H1 (cell line): ENCODE measurements at regions not wholly inside any gene's neighbourhood (a gene's known extent, or its start where the extent isn't known, plus 50 kb on each side); places are given as distances from the start of the nearest gene placed in this dataset.

Experiments
- CTCF ChIA-PET: fragments of 300-600 bp; sonication (Branson Sonifier 250); formaldehyde crosslinking; loops from one replicate; lab custom pipeline; 2021; ENCODE audit not compliant: partially characterized antibody; lab: Charles Lee
- POLR2A ChIA-PET: fragments of 300-600 bp; sonication (Branson Sonifier 250); formaldehyde crosslinking; loops from one replicate; lab custom pipeline; 2021; ENCODE audit warnings: inconsistent platforms; ENCODE audit not compliant: partially characterized antibody; lab: Charles Lee
- DNase-seq, 2 experiments: peaks; one replicate each; pipeline versions ENCODE4 v3.0.0 to v3.0.0-alpha.2; 2010 to 2022; ENCODE audit warnings: low spot score in 2 of 2, low read depth in 1 of 2, mixed read lengths in 1 of 2
- FAIRE-seq: peaks from 2 replicates; lab custom pipeline; 2011; peaks lifted over from hg19 to GRCh38; lab: Jason Lieb, UNC
- H2AFZ ChIP-seq: 2 replicates; pipeline ENCODE4 v1.8.1; 2012; ENCODE audit warnings: low read length, inconsistent platforms
- H2AK5ac ChIP-seq: 2 replicates; pipeline ENCODE4 v1.6.1; 2013; ENCODE audit warnings: low read depth, low read length
- H2BK120ac ChIP-seq: replicated peaks from 2 replicates; pipeline ENCODE3; 2013; ENCODE audit warnings: low read depth, low read length, inconsistent platforms
- H2BK12ac ChIP-seq: 2 replicates; pipeline ENCODE4 v1.6.1; 2013; ENCODE audit warnings: low read depth, low read length
- H2BK15ac ChIP-seq: 2 replicates; pipeline ENCODE4 v1.6.1; 2013; ENCODE audit warnings: low read length
- H2BK20ac ChIP-seq: 2 replicates; pipeline ENCODE4 v1.6.1; 2013; ENCODE audit warnings: low read length
- H2BK5ac ChIP-seq: 2 replicates; pipeline ENCODE4 v1.6.1; 2013; ENCODE audit warnings: low read depth, low read length
- H3K14ac ChIP-seq: 2 replicates; pipeline ENCODE4 v1.6.1; 2013; ENCODE audit warnings: inconsistent platforms; ENCODE audit not compliant: insufficient read length
- H3K18ac ChIP-seq: 2 replicates; pipeline ENCODE4 v1.6.1; 2013; ENCODE audit warnings: low read length; ENCODE audit errors: extremely low read depth
- H3K23ac ChIP-seq: 2 replicates; pipeline ENCODE4 v1.6.1; 2013; ENCODE audit warnings: inconsistent platforms; ENCODE audit not compliant: insufficient read length
- H3K23me2 ChIP-seq: 2 replicates; pipeline ENCODE4 v1.6.1; 2013; ENCODE audit warnings: low read depth, low read length
- H3K27ac ChIP-seq: 2 replicates; pipeline ENCODE4 v1.6.1; 2011; ENCODE audit warnings: low read depth, low read length, inconsistent platforms
- H3K27me3 ChIP-seq, 4 experiments: replicated peaks in 1 of 4; 1 replicate in 1 of 4; 2 replicates in 3 of 4; pipeline versions ENCODE4 v1.6.1 to v1.8.1; 2011 to 2013; ENCODE audit warnings: low read length in 3 of 4, mild to moderate bottlenecking in 3 of 4, inconsistent platforms in 2 of 4, mixed read lengths in 2 of 4, moderate library complexity in 1 of 4; ENCODE audit not compliant: control insufficient read depth in 3 of 4, insufficient read depth in 3 of 4; ENCODE audit errors: extremely low read depth in 1 of 4
- H3K36me3 ChIP-seq, 4 experiments: 2 replicates each; pipeline versions ENCODE4 v1.6.1 to v1.8.1; 2011 to 2013; ENCODE audit warnings: mild to moderate bottlenecking in 4 of 4, low read length in 3 of 4, moderate library complexity in 2 of 4, control low read depth in 1 of 4, inconsistent platforms in 1 of 4; ENCODE audit not compliant: insufficient read depth in 4 of 4, control insufficient read depth in 2 of 4
- H3K4ac ChIP-seq: replicated peaks from 2 replicates; pipeline ENCODE3; 2013; ENCODE audit warnings: low read length, low read depth, mixed read lengths, inconsistent platforms; ENCODE audit not compliant: insufficient read length
- H3K4me1 ChIP-seq, 4 experiments: replicated peaks in 1 of 4; 1 replicate in 1 of 4; 2 replicates in 3 of 4; pipeline versions ENCODE4 v1.6.1 to v1.8.1; 2011 to 2013; ENCODE audit warnings: low read length in 3 of 4, inconsistent platforms in 2 of 4, mixed read lengths in 1 of 4; ENCODE audit not compliant: insufficient read depth in 4 of 4, control insufficient read depth in 3 of 4
- H3K4me2 ChIP-seq, 2 experiments: 2 replicates each; pipeline versions ENCODE4 v1.6.1 to v1.8.1; 2011 to 2013; ENCODE audit warnings: low read depth in 2 of 2, low read length in 2 of 2, control low read depth in 1 of 2, inconsistent platforms in 1 of 2, mild to moderate bottlenecking in 1 of 2; ENCODE audit not compliant: insufficient read depth in 1 of 2
- H3K4me3 ChIP-seq, 4 experiments: fragments of 200-600, 300-600 bp in 1 of 4; sonication (generic), shearing (Covaris generic), sonication (Bioruptor Twin) in 1 of 4; 2 replicates each; pipeline versions ENCODE4 v1.5.1 to v1.8.1; 2011 to 2016; ENCODE audit warnings: low read length in 4 of 4, low read depth in 3 of 4, control low read depth in 2 of 4, inconsistent platforms in 2 of 4, mild to moderate bottlenecking in 2 of 4, mixed read lengths in 1 of 4, moderate library complexity in 1 of 4; ENCODE audit not compliant: insufficient read depth in 2 of 4; ENCODE audit errors: extremely low read depth in 1 of 4
- H3K56ac ChIP-seq: replicated peaks from 2 replicates; pipeline ENCODE3; 2013; ENCODE audit warnings: low read depth, mild to moderate bottlenecking, mixed read lengths, low read length, inconsistent platforms; ENCODE audit not compliant: insufficient read length
- H3K79me1 ChIP-seq: 2 replicates; pipeline ENCODE4 v1.6.1; 2013; ENCODE audit warnings: low read depth, low read length, control low read depth
- H3K79me2 ChIP-seq, 2 experiments: 2 replicates each; pipeline versions ENCODE4 v1.6.1 to v1.8.1; 2012 to 2013; ENCODE audit warnings: low read length in 2 of 2, mild to moderate bottlenecking in 2 of 2, inconsistent platforms in 1 of 2; ENCODE audit not compliant: insufficient read depth in 2 of 2, control insufficient read depth in 1 of 2
- H3K9ac ChIP-seq, 4 experiments: replicated peaks in 1 of 4; 1 replicate in 1 of 4; 2 replicates in 3 of 4; pipeline versions ENCODE4 v1.6.1 to v1.8.1; 2011 to 2013; ENCODE audit warnings: low read depth in 3 of 4, low read length in 3 of 4, control low read depth in 2 of 4, mild to moderate bottlenecking in 2 of 4, moderate library complexity in 2 of 4, inconsistent platforms in 1 of 4; ENCODE audit errors: extremely low read depth in 1 of 4
- H3K9me3 ChIP-seq, 2 experiments: 2 replicates each; pipeline versions ENCODE4 v1.6.1 to v1.8.1; 2012 to 2013; ENCODE audit warnings: mild to moderate bottlenecking in 2 of 2, moderate library complexity in 2 of 2, control low read depth in 1 of 2, inconsistent platforms in 1 of 2, low read depth in 1 of 2, low read length in 1 of 2, mixed read lengths in 1 of 2; ENCODE audit not compliant: insufficient read depth in 2 of 2
- H4K20me1 ChIP-seq, 2 experiments: replicated peaks in 1 of 2; 2 replicates each; pipeline versions ENCODE3 to v1.8.1; 2011 to 2013; ENCODE audit warnings: inconsistent platforms in 2 of 2, low read length in 2 of 2, mild to moderate bottlenecking in 1 of 2; ENCODE audit not compliant: insufficient read depth in 2 of 2, control insufficient read depth in 1 of 2
- H4K5ac ChIP-seq: 2 replicates; pipeline ENCODE4 v1.6.1; 2013; ENCODE audit warnings: low read length, low read depth, mixed read lengths, inconsistent platforms; ENCODE audit not compliant: insufficient read length
- H4K8ac ChIP-seq: 2 replicates; pipeline ENCODE4 v1.8.0; 2013; ENCODE audit warnings: mild to moderate bottlenecking, moderate library complexity, low read length, inconsistent platforms; ENCODE audit not compliant: insufficient read depth; ENCODE audit errors: extremely low read depth
- H4K91ac ChIP-seq: replicated peaks from 2 replicates; pipeline ENCODE3; 2013; ENCODE audit warnings: low read length, mixed read lengths, inconsistent platforms; ENCODE audit not compliant: insufficient read length
- GTF2F1 ChIP-seq: IDR thresholded peaks from 2 replicates; pipeline ENCODE4 v1.6.1; 2012; ENCODE audit warnings: low read depth, low read length, improper control_type of control experiment, borderline replicate concordance
- RAD21 ChIP-seq, 2 experiments: IDR thresholded peaks in 1 of 2; conservative IDR thresholded peaks in 1 of 2; 2 replicates each; pipeline ENCODE4 v1.6.1; 2011; ENCODE audit warnings: low read depth in 2 of 2, low read length in 2 of 2, improper control_type of control experiment in 1 of 2, inconsistent platforms in 1 of 2, mild to moderate bottlenecking in 1 of 2, moderate library complexity in 1 of 2

- Histone ChIP-seq H4K91ac (no peak overlapping the region), H2AFZ (no peak overlapping the region), H2AK5ac (no peak overlapping the region), H2BK120ac (no peak overlapping the region), H3K14ac (no peak overlapping the region), H4K8ac (no peak overlapping the region), H4K20me1 (no peaks in the 10 kb centered on the region), H3K36me3 (no peaks in the 10 kb centered on the region), H3K23me2 (no peaks in the 10 kb centered on the region; the same call in 1 of the 2 replicates), H3K23ac (no peak overlapping the region)
- POLR2A ChIA-PET = no interaction called here
- DNase-seq (no peak), FAIRE-seq (no peak)
- no peak for TF ChIP-seq GTF2F1
- no peak for TF ChIP-seq RAD21 (IDR thresholded peaks at IDR 0.05 in 1 of 2, conservative IDR thresholded peaks at IDR 0.05 in 1 of 2; ENCODE audit: low read depth in 2 of 2, low read length in 2 of 2)
- TF ChIP-seq, all 59 proteins: peak for 0
- no peak overlapping the region for H3K18ac ChIP-seq
- no peak overlapping the region for H3K4ac ChIP-seq
- no peak overlapping the region for H3K9ac ChIP-seq
- CTCF ChIA-PET = interaction anchor here (0.8 kb wide), 1 partner anchor 262 kb away, joined by 3 read pairs; no protein-coding TSS in a partner anchor
- H3K9me3 ChIP-seq = no peaks in the 10 kb centered on the region
- H4K5ac ChIP-seq = no peak overlapping the region
- H2BK20ac ChIP-seq = no peak overlapping the region
- H2BK5ac ChIP-seq = no peak overlapping the region
- no peak overlapping the region for H3K27ac ChIP-seq
- H3K4me2 ChIP-seq = no peak overlapping the region
- H3K4me3 ChIP-seq = no peak overlapping the region
- H3K4me1 ChIP-seq = no peaks in the 10 kb centered on the region
- H3K79me1 ChIP-seq = no peaks in the 10 kb centered on the region
- no peaks in the 10 kb centered on the region for H3K79me2 ChIP-seq
- no peaks in the 10 kb centered on the region for H3K27me3 ChIP-seq
- H2BK15ac ChIP-seq = no peak overlapping the region
- no peak overlapping the region for H2BK12ac ChIP-seq
- H3K56ac ChIP-seq = no peak overlapping the region
Observed at GRCh38 chr7:108711611-108712010, 141.9 kb downstream of the DNAJB9 start.
